ENCODE measurements at regions not wholly inside any gene's neighbourhood (a gene's known extent, or its start where the extent isn't known, plus 50 kb on each side); places are given as distances from the start of the nearest gene placed in this dataset.

- dilution Hi-C loops (cut with MboI; ENCODE audit: extremely low pct_ligation_motif_present, low sequenced_read_pairs): no loop called here
- no peaks in the 10 kb centered on the region for H3K27me3 ChIP-seq (ENCODE audit: control insufficient read depth, extremely low read depth, insufficient read depth, low read length)
- H3K4me3 ChIP-seq (ENCODE audit: control insufficient read depth in 2 of 3, extremely low read depth in 1 of 3, insufficient read depth in 2 of 3, low read depth in 1 of 3, low read length in 3 of 3): no peak overlapping the region
- H3K9me3 ChIP-seq (ENCODE audit: control insufficient read depth, low read depth, low read length): no peaks in the 10 kb centered on the region
- no peaks in the 10 kb centered on the region for H3K9me1 ChIP-seq (ENCODE audit: control insufficient read depth, extremely low read depth, insufficient read depth, low read length)
- no peaks in the 10 kb centered on the region for H4K20me1 ChIP-seq (ENCODE audit: control insufficient read depth, extremely low read depth, insufficient read depth, low read length)
- no peak overlapping the region for H3K4me2 ChIP-seq (ENCODE audit: control insufficient read depth, extremely low read depth, insufficient read depth, low read depth, low read length)
- no peak for TF ChIP-seq CTCF (optimal IDR thresholded peaks at IDR 0.05 in 1 of 3, IDR thresholded peaks at IDR 0.05 in 1 of 3, conservative IDR thresholded peaks at IDR 0.05 in 1 of 3; ENCODE audit: extremely low read depth in 1 of 3, insufficient read depth in 2 of 3, low read length in 3 of 3)
- no peak for TF ChIP-seq EZH2 (IDR thresholded peaks at IDR 0.05; ENCODE audit: low read length)
- no peak overlapping the region for H3K27ac ChIP-seq (ENCODE audit: control insufficient read depth, insufficient read depth, low read length)
- H3K79me2 ChIP-seq (ENCODE audit: control insufficient read depth, insufficient read depth, low read length): no peaks in the 10 kb centered on the region
- H3K9ac ChIP-seq (ENCODE audit: control insufficient read depth, extremely low read depth, insufficient read depth, low read length): no peak overlapping the region
- no peak overlapping the region for H2AFZ ChIP-seq (ENCODE audit: control insufficient read depth, low read length)
- no peaks in the 10 kb centered on the region for H3K4me1 ChIP-seq (ENCODE audit: control insufficient read depth, extremely low read depth, insufficient read depth, low read length)
- DNase-seq (ENCODE audit: low read depth, low spot score) (no peak), FAIRE-seq (no peak)
- H3K36me3 ChIP-seq (ENCODE audit: control insufficient read depth in 2 of 2, extremely low read depth in 1 of 2, insufficient read depth in 2 of 2, low read length in 2 of 2): no peaks in the 10 kb centered on the region
These were observed 316.9 kb downstream of the JRKL start for GRCh38 chr11:96706761-96707160.

- H3K27ac ChIP-seq (ENCODE audit: control insufficient read depth, insufficient read depth, low read length): no peak overlapping the region
- H3K9me1 ChIP-seq (ENCODE audit: control insufficient read depth, extremely low read depth, insufficient read depth, low read length): no peaks in the 10 kb centered on the region
- no peak overlapping the region for H3K9ac ChIP-seq (ENCODE audit: control insufficient read depth, extremely low read depth, insufficient read depth, low read length)
- no peak for FAIRE-seq
- H3K27me3 ChIP-seq (ENCODE audit: control insufficient read depth, extremely low read depth, insufficient read depth, low read length): no peaks in the 10 kb centered on the region
- no peaks in the 10 kb centered on the region for H3K9me3 ChIP-seq (ENCODE audit: control insufficient read depth, low read depth, low read length)
- H3K79me2 ChIP-seq (ENCODE audit: control insufficient read depth, insufficient read depth, low read length): no peaks in the 10 kb centered on the region
- no peaks in the 10 kb centered on the region for H3K4me1 ChIP-seq (ENCODE audit: control insufficient read depth, extremely low read depth, insufficient read depth, low read length)
- TF ChIP-seq CTCF (optimal IDR thresholded peaks at IDR 0.05 in 1 of 3, IDR thresholded peaks at IDR 0.05 in 1 of 3, conservative IDR thresholded peaks at IDR 0.05 in 1 of 3; ENCODE audit: extremely low read depth in 1 of 3, insufficient read depth in 2 of 3, low read length in 3 of 3) (no peak), EZH2 (IDR thresholded peaks at IDR 0.05; ENCODE audit: low read length) (no peak)
- DNase-seq (ENCODE audit: low read depth, low spot score): no peak
- H3K4me2 ChIP-seq (ENCODE audit: control insufficient read depth, extremely low read depth, insufficient read depth, low read depth, low read length): no peak overlapping the region
- dilution Hi-C loops (cut with MboI; ENCODE audit: extremely low pct_ligation_motif_present, low sequenced_read_pairs): no loop called here
- no peaks in the 10 kb centered on the region for H3K36me3 ChIP-seq (ENCODE audit: control insufficient read depth in 2 of 2, extremely low read depth in 1 of 2, insufficient read depth in 2 of 2, low read length in 2 of 2)
- no peaks in the 10 kb centered on the region for H4K20me1 ChIP-seq (ENCODE audit: control insufficient read depth, extremely low read depth, insufficient read depth, low read length)
- H2AFZ ChIP-seq (ENCODE audit: control insufficient read depth, low read length): no peak overlapping the region
- no peak overlapping the region for H3K4me3 ChIP-seq (ENCODE audit: control insufficient read depth in 2 of 3, extremely low read depth in 1 of 3, insufficient read depth in 2 of 3, low read depth in 1 of 3, low read length in 3 of 3)
These were observed 317.5 kb downstream of the JRKL start for GRCh38 chr11:96707273-96707672.
